GM21619 (cell line): ENCODE measurements at regions not wholly inside any gene's neighbourhood (a gene's known extent, or its start where the extent isn't known, plus 50 kb on each side); places are given as distances from the start of the nearest gene placed in this dataset.
"Not testable (repeated sequence)": the region's sequence is repeated elsewhere in the genome, so short reads cannot be mapped to it uniquely, and the experiment has no call there.

ENCODE experiments used
- ATAC-seq: cut with Tn5 transposase; IDR thresholded peaks from one replicate; pipeline ENCODE4 v1.9.1; 2021; ENCODE audit not compliant: unreplicated experiment

DNA sequence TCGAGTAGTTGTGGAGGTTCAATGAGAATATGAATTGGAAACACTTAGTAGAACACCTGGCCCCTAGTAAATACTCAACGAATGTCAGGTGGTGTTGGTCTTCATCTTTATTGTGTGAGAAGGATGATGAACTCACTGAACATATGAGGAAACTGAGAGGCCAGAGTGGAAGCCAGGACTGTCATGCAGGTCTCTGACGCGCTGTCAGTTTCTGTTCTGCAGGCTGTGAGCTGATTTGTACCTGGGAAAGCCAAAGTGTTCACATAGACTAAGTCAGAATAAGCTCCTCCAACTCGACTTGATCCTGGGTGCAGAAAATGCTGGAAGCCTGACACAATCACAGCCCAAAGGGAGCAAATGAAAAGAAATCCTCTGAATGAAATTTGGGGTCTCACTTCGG, 222.2 kb downstream of the LY86 start:
- peak; percentile 75 for ATAC-seq

DNA sequence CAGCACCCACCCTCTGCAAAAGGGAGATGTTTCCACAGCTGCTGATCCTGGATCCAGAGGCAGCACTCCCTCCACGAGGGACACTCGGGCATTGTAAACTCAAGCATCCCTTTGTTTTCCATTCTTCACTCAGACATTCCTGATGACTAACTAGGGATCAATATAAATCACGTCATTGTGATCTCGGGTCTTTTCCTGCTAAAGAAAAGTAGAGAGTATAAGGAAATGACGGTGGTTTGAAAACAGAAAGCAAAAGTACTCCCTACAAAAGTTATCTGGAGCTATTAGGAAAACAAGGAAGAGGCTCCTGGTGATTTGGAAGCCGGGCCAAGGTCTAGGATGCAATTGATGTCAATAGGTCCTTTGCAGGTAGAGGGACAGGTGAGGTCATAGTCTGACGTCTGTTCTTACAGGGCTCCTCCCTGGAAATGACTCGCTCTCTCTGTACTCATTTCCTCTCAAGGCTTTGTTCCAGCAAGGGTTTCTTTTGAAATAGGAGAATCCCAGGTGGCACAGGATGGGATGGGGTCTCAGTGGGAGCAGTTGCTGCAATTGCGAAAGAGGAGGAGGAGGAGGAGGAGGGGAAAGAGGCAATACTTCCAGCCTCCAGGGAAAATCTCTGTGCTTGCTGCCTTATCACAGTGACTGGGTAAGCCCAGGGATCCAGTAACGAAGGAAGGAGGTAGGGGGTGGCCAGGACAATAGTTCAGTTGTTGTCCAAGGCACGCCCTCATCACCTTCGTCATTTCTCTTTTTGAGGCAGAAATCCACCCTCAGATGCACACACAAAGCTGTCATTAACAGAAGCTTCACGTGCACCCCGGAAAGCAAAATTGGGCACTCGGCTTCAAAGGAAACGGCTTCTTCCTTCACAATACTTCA, 222.8 kb downstream of the LY86 start:
- no peak for ATAC-seq

DNA sequence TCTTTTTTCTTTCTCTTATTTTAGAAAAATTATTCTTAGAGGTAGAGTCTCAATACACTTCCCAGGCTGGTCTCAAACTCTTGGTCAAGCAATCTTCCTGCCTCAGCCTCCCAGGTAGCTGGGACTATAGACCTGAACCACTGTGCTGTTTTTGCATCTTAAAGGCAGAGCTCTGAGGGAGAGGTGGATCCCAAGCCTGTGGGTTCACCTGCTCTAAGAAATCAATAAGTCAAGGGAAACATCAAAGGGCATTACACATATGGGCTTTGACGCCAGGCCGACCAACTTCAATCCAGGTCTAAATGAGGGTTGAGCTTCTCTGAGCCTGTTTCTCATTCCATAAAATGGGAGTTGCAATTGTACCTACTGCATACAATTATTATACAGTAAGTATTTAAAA, 223.9 kb downstream of the LY86 start:
- ATAC-seq, result no peak

DNA sequence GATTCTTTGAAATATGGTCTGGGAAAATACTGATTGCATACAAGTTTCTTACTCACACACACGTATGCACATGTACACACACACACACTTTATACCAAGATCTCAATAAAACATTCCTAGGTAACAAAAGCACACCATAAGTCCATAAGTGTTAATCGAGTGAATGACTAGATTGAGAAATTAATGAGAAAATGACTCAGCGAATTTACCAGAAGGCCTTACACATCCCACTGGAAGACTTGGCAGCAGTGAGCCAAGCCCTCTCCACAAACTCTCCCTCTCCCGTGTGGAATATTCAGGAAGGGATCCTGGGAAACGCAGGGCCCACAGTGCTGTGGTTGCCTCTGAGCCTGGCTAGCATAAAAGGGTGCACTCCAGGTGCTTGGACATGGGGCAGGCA, 227.2 kb downstream of the LY86 start:
- no peak for ATAC-seq

DNA sequence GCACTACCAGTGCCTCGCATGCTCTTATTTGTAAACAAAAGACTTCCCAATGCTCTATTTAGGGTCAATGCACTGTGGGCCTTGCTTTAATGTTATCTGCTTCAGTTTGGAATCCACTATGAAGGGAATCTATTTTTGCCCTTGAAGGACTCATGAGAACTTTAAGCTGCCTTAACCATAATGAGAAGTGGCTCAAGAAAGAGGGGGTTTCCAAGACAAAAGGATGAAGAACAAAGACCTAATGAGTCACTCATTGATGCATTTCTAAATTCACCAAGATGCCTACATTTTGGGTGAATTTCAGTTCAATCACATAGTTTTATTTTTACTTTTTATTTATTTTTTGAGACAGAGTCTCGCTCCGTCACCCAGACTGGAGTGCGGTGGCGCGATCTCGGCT, 228.2 kb downstream of the LY86 start:
- no peak for ATAC-seq

DNA sequence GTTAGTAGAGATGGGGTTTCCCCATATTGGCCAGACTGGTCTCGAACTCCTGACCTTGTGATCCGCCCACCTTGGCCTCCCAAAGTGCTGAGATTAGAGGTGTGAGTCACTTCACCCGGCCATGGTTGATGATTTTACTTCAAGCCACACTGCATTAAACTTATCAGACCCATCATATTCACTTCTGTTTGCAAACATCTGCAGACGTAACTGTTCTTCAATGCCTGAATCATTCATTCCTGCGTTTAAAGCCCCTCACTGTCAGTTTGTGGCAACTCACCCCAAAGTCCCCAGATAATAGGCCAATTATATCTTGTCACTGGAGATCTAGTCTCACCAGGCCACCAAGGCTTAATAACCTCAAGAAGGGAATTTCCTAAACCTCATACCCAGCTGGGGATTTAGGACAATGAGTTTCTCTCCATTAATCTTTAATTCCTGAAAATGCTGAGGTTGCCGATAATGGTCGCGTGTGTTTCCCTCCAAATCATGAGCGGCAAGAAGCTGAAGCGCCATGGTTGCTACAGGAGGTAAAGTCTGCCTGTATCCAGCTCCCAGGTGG, 229.6 kb downstream of the LY86 start:
- ATAC-seq, result no peak

DNA sequence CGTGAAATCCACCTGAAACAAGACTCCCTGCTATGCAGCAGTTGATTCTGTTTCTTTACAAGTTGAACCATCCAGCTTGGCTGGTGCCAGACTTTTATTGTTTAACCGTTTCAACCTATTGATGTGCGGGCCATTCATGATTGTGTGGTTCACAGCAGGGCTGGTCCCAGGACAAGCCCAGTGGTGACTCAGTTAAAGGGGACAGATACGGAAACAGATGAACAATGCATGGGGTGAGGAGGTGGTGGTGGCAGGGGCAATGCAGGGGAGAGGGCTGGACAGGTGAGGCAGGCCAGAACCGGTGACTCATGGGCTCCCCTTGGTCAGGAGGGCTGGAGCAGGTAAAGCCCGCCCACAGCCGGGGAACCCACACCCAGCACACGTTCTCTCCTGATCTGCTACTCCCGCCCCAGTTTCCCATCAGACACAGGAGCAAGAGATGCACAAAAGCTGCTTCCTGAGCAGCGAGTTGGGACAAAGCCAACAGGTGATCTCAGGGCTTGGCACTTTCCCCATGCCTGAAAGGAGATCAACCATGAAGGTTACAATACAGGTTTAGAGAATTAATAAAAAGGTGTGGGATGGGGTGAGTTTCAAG, 232.2 kb downstream of the LY86 start:
- no peak for ATAC-seq

DNA sequence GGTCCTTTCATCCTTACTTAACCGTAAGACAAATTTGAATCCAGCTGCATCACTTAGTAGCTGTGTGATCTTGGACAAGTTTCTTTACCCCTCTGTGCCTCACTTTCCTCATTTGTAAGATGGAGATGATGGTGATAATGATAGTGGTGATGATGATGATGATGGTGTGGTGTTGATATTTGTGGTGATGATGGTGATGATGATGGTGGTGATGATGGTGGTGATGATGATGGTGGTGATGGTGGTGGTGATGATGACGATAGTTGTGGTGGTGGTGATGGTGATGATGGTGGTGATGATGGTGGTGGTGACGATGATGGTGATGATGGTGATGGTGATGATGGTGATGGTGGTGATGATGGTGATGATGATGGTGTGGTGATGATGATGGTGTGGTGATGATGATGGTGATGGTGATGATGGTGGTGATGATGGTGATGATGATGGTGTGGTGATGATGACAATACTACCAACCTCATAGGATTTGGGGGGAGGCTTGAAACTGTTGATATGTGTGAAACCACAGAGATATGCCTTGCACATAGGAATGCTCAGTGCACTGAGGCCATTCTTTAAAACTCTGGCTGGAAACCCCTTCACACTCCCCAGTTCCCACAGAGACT, 233.2 kb downstream of the LY86 start:
- no peak for ATAC-seq

DNA sequence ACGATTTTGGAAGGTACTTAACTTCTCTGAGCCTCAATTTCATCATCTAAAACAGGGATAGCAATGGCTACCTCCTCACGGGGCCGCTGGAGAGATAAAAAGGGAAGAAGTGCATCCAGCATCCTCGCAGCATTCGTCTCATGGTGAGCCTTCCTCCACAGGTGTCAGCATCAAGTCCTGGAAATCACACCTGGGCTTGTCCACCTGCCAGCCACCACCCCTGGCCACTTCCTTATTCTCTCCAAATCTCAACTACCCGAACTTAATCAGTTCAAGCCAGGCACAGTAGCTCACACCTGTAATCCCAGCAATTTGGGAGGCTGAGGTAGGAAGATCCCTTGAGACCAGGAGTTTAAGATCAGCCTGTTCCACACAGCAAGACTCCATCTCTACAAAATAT, 234.5 kb downstream of the LY86 start:
- ATAC-seq, result no peak

DNA sequence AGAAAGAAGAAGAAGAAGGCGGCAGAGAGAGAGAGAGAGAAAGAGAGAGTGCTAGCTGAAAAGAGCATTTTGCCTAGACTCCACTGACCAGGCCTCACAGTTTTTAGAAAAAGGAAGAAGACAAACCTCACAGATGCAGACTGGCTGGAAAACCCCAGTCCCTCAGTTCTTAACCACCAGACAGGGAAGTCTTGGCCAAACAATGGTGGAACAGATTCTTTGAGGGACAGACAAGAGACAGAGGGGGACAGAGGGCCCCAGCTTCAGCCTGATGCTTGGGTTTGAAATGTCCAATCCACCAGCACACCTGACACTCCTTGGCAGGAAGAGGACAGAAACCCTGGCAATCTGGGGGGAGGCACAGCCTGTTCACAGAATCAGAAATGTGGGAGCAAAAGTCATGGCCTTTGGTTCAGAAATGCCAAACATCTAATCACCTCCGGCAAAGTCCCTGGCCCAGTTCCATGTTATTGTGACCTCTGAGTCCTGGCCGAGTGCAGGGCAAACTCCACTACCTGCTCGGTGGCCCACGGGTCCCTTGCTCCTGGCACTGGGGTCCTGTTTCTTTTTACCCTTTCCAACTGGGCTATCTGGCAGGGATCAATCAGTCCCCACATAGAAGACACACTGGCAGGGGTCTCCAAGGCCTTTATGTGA, 235.2 kb downstream of the LY86 start:
- ATAC-seq, result no peak

DNA sequence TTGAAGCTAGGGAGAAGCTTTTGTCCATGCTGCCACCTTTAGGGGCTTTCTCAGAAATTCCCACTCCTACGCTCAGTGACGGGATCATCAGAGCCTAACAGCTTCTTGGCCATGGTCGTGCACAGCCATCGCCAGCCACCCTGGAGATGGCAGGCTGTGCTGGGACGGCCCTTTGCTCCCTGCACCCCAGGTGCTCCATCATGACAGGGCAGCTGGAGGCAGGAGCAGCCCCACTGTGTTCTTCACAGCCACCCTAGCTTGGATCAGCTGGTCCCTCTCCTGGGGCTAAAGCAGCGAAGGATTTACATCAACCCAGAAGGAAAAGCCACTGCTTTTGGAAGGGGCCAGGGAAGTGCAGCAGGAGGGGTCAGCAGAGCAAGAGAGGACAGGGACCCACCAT, 235.9 kb downstream of the LY86 start:
- ATAC-seq, result no peak

DNA sequence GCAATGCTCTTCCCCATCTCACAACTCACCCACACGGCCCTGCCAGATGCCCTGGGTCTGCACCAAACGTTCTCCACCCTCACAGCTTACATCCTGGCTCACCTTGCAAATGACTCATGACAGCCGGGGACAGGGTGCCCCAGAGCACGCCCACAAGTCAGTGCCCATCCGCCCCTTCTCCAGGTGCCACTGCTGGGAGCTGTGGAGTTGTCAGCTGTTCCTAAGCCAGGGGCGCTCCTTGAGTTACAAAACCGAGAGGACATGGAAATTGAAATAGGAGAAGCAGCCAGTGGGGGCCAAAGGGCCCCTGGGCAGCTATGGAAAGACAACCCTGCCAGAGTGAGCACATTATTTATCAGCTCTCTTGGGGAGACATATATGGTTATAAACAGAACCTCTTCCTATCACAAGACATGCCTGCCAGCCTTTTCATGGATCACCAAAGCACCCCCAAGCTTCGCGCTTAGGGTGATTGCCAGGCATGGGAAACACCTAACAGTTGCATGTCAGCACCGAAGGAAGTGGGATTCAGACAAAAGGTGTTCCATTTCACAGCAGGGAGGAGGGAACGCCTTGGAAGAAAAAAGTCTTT, 236.8 kb downstream of the LY86 start:
- no peak for ATAC-seq

DNA sequence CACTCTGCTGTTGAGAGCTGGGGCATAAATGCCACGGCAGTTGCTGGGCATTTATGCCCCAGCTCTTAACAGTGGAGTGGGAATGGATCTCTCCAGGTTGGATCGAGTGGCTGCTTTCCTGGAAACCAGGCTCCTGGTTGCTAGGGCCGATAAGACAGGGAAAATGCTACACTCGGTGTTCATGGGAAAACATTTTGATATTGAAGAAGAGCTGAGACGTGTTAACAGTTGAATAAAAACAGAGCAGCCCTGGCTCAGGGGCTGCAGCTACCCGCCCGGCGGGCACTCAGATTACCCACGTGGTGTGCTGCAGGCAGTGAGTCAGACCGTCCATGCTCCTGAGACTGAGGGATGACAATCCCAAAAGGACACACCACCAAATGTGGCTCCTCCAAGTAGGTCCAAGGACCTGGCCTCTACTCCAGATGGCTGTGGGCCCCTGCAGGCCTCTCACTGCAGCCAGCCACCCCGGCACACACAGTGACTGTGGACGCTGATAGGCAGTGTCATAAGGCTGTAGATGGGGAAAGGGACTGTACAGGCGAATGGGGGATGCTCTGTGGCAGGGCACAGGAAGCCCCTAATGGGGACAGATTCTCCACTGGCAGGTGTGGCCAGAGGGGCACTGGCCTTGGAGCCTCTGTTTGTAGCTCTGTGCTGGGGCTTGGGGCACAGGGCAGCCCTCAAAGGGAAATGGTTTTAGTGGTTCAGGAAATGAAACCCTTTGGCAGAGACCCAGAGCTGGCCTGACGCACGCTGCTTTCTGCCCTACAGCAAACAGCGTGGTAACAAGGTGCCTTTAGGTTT, 237.8 kb downstream of the LY86 start:
- peak; percentile 87 for ATAC-seq

DNA sequence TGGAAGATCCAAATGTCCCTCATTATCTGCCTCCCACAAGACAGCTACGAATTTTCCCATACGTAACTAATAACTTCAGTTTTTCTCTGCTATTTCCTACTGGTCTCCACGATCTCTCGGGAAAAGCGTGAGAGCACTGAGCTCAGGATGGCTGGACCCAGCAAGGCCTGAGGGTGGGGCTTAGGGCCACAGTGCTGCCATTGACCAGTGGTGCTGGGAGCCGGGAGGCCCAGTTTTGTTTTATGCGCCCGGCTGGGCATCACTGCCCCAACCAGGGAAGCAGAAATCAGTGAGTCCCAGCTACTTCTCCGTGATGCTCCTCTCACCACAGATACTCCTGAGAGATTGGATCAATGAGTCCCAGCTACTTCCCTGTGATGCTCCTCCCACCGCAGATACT, 238.4 kb downstream of the LY86 start:
- ATAC-seq, result no peak

DNA sequence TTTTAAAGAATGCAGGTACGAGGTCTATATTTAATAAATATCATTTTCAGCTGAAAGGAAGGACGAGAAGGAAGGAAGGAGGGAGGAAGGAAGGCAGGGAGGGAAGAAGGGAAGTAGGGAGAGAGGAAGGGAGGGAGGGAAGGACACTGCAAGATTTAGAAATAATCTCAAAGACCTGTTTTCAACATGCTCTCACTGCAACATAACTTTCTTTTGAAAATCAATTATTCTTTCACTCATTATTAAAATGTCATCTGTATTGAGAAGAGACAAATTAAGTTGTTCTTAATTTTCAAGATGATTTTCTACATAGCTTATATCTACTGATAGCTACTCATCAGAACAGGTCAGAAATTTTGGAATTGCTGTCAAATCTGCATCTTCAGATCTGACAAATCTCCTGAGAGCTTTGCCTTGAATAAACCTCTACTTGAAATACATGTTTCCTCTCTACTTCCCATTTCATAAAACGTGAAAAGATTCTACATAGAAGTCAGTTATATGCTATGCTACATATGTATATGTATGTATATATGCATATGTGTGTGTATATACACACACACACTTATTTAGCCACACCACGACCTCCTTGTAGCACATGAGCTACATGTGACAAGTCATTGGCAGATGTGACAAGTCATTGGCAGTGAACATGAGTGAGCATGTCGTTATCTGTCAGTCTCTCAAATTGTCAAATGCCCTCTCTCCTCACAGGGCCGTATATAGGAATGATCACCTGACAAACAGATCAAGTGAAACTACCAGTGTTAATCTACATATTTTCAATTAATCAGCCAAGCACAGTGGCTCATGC, 241.6 kb downstream of the LY86 start:
- no peak for ATAC-seq

DNA sequence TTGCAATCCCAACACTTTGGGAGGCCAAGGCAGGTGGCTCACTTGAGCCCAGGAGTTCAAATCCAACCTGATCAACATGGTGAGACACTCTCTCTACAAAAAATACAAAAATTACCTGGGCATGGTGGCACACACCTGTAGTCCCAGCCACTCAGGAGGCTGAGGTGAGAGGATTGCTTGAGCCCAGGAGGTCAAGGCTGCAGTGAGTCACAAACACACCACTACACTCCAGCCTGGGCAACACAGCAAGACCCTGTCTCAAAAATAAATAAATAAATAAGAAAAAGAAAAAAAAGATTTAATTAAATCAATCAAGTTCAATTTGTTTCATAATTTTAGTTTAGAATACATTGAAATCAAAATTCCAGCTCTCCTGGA, 242.2 kb downstream of the LY86 start:
- ATAC-seq, result not testable (repeated sequence)

DNA sequence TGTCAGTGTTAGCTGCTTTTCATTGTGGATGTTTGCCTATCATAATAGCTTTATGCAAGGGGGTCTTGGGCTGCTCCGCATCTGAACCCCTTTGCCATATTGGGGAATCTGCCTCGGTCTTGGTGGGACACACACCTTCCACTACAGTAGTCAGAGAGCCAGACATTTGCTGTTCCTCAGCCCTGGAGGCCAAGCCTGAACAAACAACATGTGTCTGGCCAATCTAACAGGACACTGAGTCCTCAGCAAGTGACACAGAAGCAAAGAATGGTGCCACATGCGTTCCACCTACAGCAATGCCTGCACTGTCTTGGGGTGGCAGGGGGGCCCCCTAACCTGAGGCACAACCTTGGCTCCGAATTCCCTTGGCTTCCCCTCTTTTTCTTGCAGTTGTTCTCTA, 243.9 kb downstream of the LY86 start:
- ATAC-seq, result no peak

DNA sequence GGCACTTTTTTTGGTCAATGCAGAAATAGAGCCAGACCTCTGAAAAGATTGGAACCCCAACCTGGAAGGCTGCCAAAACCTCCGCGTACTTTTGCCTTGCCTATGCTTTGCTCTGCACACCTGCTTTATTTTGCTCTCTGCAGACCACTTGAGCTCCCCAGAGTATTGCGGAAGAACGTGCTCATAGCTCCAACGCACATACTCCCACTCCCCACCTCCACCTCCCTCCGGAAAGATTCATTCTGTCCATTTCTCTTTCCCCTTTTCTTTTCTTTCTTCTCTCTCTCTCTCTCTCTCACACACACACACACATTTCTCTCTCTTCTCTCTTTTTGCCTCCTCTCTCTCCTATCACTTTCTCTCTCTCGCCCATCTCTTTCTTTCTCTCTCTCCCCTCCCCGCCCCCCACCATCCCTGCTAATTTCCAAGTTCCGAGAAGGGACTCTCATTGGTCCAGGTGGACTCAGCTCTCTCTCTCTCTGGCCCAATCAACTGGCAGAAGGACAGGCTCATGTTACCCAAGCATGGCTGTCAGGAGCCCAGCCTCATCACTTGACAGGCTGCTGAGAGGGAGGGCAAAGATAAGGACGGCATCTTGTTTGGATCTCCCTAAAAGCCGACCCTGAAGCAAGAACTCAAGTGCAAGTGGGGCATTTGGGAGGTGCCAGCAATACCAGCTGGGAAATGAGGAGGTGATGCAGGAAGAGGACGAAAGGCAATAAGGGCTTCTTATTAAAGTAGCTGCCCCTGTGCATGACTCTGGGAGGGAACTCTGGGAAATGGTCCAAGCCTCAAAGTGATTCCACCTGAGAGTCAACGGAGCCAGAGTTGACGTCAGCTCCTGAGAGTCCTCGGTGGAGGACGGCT, 246.1 kb downstream of the LY86 start:
- ATAC-seq, result no peak

DNA sequence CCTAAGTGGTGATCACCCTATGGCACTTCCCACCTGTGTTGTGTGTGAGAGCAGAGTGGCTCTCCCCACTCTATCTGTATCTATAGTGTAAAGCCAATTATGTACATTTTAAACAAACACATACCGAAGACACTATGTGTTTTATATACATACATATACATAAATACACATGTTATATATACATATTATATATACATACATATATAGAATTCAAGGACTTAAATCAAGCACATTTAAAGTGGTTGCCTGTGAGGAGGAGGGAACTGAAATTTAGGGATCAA, 246.6 kb downstream of the LY86 start:
- no peak for ATAC-seq
